Activated naive CD4-positive, alpha-beta T cell treated with anti-CD3 and anti-CD28 coated beads, Interleukin-2, amount 50 U/mL, for 16 hours (primary cell): ENCODE measurements at regions not wholly inside any gene's neighbourhood (a gene's known extent, or its start where the extent isn't known, plus 50 kb on each side); places are given as distances from the start of the nearest gene placed in this dataset.
"Not testable (repeated sequence)": the region's sequence is repeated elsewhere in the genome, so short reads cannot be mapped to it uniquely, and the experiment has no call there.

Experiments used
- DNase-seq: peaks from one replicate; pipeline ENCODE4 v3.0.0-alpha.2; 2020

- DNase-seq = no peak
Measured at GRCh38 chr3:20451170-20451569, 265.2 kb upstream of the SGO1 start.

- DNase-seq = no peak
Measured at GRCh38 chr3:20450611-20451010, 264.6 kb upstream of the SGO1 start.

- DNase-seq = no peak
Measured at GRCh38 chr3:20442846-20443245, 256.8 kb upstream of the SGO1 start.

- DNase-seq = not testable (repeated sequence)
Measured at GRCh38 chr3:20427268-20427667, 241.3 kb upstream of the SGO1 start.

GRCh38 chr3:20425138-20425537, 239.1 kb upstream of the SGO1 start:
- DNase-seq = no peak

GRCh38 chr3:20424086-20424485, 238.1 kb upstream of the SGO1 start:
- no peak for DNase-seq

GRCh38 chr3:20422391-20422790, 236.4 kb upstream of the SGO1 start:
- DNase-seq = no peak

GRCh38 chr3:20417388-20418108, 231.5 kb upstream of the SGO1 start:
- no peak for DNase-seq

- DNase-seq = no peak
Measured at GRCh38 chr3:20406611-20407011, 220.6 kb upstream of the SGO1 start.

- no peak for DNase-seq
Measured at GRCh38 chr3:20405744-20406143, 219.7 kb upstream of the SGO1 start.

- DNase-seq = no peak
Measured at GRCh38 chr3:20405231-20405630, 219.2 kb upstream of the SGO1 start.

GRCh38 chr3:20404741-20405100, 218.7 kb upstream of the SGO1 start:
- no peak for DNase-seq

GRCh38 chr3:20403986-20404740, 218.2 kb upstream of the SGO1 start:
- no peak for DNase-seq

GRCh38 chr3:20401253-20401652, 215.2 kb upstream of the SGO1 start:
- no peak for DNase-seq

GRCh38 chr3:20400686-20401085, 214.7 kb upstream of the SGO1 start:
- DNase-seq = no peak

GRCh38 chr3:20400281-20400680, 214.3 kb upstream of the SGO1 start:
- DNase-seq = no peak

- DNase-seq = no peak
Measured at GRCh38 chr3:20396335-20396734, 210.3 kb upstream of the SGO1 start.

- no peak for DNase-seq
Measured at GRCh38 chr3:20395692-20396091, 209.7 kb upstream of the SGO1 start.

- DNase-seq = no peak
Measured at GRCh38 chr3:20394243-20394642, 208.2 kb upstream of the SGO1 start.

GRCh38 chr3:20391644-20392043, 205.6 kb upstream of the SGO1 start:
- DNase-seq = no peak

- no peak for DNase-seq
Measured at GRCh38 chr3:20388971-20389370, 203.0 kb upstream of the SGO1 start.

GRCh38 chr3:20380295-20380694, 194.3 kb upstream of the SGO1 start:
- no peak for DNase-seq

GRCh38 chr3:20378315-20378714, 192.3 kb upstream of the SGO1 start:
- no peak for DNase-seq

GRCh38 chr3:20376665-20377217, 190.7 kb upstream of the SGO1 start:
- no peak for DNase-seq
